ENCODE measurements at regions not wholly inside any gene's neighbourhood (a gene's known extent, or its start where the extent isn't known, plus 50 kb on each side); places are given as distances from the start of the nearest gene placed in this dataset.

GRCh38 chr21:28541371-28542112 is 451.1 kb downstream of the LTN1 start:
- no peak for DNase-seq (ENCODE audit: extremely low read depth in 1 of 2, low read depth in 1 of 2)

GRCh38 chr21:28540514-28540913 is 452.2 kb downstream of the LTN1 start:
- no peak for DNase-seq (ENCODE audit: extremely low read depth in 1 of 2, low read depth in 1 of 2)

DNA sequence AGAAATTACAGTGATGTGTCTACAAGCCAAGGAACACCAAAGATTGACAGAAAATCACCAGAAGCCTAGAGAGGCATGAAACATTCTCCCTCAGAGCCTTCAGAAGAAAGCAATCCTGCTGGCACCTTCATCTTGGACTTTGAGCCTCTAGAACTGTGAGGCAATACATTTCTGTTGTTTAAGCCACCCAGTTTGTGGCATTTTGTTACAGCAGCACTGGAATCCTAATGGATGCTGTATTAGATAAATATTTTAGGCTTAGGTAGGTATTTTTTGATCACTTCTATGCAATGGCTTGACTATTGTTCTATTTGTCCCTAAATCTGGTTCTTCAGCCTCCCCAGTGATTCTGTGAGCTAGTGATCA is 453.1 kb downstream of the LTN1 start:
- DNase-seq (ENCODE audit: extremely low read depth in 1 of 2, low read depth in 1 of 2), result no peak

DNA sequence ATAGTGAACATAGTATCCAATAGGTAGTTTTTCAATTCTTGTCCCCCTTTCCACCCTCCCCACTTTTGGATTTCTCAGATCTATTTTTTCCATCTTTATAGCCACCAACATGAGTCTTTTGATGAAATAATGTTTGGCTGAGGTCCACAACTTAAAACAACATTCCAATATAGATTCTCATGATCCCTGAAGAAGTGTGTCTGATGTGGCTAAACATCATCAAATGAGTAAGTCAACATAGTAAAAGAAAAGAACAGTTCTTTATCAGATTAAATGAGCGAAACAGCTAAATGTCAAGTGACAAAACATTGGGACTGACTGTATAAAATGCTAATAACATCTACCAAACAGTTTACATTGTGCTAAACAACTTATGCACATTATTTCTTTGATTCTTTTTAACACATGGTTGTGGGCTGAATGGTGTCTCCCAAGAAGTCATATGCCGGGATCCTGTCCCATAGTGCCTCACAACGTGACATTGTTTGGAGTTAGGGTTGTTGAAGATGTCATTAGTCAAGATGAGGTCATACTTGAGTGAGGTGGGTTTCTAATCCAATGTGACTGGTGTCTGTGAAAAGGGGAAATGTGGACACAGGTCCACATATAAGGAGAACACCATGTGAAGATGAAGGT is 453.6 kb downstream of the LTN1 start:
- no peak for DNase-seq (ENCODE audit: extremely low read depth in 1 of 2, low read depth in 1 of 2)

- no peak for DNase-seq (ENCODE audit: extremely low read depth in 1 of 2, low read depth in 1 of 2)
Measured at GRCh38 chr21:28537371-28538079, 455.2 kb downstream of the LTN1 start.

GRCh38 chr21:28532446-28532845 is 460.2 kb downstream of the LTN1 start:
- DNase-seq (ENCODE audit: extremely low read depth in 1 of 2, low read depth in 1 of 2), result no peak

- DNase-seq (ENCODE audit: extremely low read depth in 1 of 2, low read depth in 1 of 2), result no peak
Measured at GRCh38 chr21:28523367-28523766, 469.3 kb downstream of the LTN1 start.

DNA sequence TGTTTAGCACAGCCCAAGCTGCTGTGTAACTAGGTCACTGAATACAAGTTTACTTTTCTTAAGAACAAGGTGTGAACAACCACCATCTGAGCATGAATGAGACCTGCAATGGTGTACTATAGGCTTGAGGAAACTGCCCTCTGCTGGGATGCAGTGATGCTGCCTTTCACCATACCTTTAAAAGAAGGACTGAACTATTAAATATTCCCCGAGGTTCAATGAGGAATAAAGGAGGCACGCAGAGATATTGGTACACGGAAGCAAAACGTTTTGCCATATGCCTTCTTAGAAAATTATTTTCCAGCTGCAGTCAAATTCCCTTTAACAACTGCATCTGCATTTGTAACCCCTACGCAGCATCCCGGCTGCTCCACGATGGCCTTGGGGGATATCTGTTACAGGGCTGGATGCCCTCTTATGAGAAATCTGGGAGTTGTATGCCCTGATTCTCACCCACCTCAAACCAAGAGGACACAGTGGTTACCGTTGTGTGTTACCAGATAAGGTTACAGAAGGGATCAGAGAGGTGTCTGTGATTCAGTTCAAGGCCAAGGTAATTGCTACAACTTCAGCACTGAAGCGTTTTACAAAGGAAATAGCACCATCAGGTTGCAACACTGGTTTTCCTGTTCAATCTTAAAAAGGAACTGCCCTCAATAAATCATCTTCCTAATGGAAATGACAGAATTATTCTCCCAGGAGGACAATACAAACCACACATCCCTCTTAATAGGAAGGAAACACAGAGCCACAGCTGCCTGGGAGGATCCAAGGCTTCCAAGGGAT is 470.5 kb downstream of the LTN1 start:
- DNase-seq (ENCODE audit: extremely low read depth in 1 of 2, low read depth in 1 of 2), result no peak

DNA sequence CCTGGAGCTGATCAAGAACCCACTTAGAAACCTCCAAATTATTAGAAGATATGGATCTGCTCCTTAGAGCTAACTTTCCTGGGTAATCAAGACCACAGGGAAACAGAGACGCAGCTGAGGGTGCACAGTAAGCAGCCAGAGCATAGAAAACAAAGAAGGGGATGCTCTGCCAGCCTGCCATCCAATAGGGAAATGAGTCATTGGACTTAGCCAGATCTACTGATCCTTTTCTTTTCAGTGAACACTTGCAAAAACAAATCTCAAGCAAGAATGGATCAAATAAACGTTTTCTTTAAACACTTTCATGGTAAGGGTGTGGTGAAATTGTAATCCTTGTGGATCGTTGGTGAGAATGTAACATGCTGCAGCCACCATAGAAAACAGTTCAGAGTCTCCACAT is 474.0 kb downstream of the LTN1 start:
- no peak for DNase-seq (ENCODE audit: extremely low read depth in 1 of 2, low read depth in 1 of 2)

DNA sequence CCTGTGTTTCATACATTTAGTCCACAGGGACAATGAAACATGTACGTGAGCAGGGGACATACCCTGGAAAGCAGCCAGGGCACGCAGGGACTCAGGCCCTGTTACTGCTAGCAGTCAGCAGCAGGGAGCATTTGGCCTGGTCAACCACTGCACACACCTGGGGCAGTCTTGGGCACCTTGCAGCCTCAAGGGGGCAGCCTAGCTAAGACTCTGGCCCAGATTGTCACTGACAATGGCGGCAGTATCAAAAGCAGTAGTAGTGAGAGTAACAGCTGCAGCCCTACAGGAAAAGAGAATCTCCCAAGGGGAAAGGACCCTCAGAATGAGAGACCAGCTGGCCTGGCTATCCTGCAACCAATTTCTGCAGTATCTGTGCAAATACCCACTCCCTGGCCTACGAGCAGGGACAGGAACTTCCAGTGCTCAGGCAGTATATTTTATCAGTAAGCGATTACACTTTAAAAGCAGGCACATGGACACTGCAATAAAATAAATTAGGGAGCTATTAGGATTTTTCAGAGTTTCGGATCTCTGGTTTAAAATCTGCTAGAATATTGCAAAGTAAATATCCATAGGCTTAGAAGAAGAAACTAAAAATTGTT is 475.6 kb downstream of the LTN1 start:
- DNase-seq (ENCODE audit: extremely low read depth in 1 of 2, low read depth in 1 of 2), result peak; percentile 11 to 43

DNA sequence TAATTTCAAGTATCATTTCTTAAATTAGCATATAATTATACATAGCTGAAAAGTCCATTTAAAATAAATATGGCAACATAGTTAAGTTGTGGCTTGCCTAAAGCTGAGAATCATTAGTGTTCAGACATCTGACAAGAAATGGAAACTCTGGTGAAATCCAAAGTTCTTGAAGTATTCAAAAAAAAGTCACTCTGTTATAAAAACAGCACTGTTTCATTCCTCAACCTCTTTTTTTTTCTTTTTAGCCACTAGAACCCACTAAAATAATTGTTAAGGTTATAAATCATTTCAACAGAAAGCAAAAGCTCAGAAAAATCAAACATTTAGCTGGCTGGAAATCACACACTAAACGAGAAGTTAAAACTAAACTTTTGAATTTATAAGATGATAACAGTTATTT is 476.7 kb downstream of the LTN1 start:
- no peak for DNase-seq (ENCODE audit: extremely low read depth in 1 of 2, low read depth in 1 of 2)

DNA sequence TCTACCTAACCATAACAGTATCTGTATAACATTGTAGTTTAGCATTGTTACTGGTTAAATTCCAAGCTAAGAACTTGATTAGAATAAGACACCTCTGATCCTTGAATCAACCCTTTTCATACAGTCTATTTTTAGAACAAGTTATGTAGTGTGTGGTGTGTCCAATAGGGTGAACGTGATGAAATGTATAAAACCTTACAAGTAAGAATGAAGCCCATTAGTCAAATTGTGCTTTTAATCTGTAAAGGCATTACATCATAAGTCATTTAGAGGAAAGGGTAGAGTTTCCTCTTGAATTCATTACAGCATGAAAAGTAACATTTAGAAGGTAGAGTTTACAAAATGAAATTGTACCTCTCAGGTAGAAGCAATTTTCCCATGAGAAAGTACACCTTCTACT is 479.2 kb downstream of the LTN1 start:
- DNase-seq (ENCODE audit: extremely low read depth in 1 of 2, low read depth in 1 of 2), result no peak

GRCh38 chr21:28509031-28509430 is 483.6 kb downstream of the LTN1 start:
- DNase-seq (ENCODE audit: extremely low read depth in 1 of 2, low read depth in 1 of 2), result no peak

DNA sequence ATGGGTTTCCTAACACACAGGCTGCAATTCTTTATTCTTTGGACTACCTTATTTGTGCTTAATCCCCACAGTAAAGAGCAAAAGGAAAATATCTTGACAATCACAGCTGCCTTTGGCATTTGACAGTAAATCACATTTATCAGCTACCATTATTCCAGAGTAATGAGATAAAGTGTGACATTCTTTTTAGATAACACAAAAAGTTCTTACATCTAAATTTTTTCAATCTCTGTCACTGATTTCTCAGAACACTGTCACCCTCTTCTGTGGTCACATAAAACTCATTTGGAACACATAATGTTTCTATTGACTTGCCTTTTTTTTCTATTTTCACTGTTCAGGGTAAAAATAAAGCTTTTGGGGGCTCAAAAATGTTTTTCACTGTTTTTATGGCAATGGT is 484.6 kb downstream of the LTN1 start:
- DNase-seq (ENCODE audit: extremely low read depth in 1 of 2, low read depth in 1 of 2), result no peak

DNA sequence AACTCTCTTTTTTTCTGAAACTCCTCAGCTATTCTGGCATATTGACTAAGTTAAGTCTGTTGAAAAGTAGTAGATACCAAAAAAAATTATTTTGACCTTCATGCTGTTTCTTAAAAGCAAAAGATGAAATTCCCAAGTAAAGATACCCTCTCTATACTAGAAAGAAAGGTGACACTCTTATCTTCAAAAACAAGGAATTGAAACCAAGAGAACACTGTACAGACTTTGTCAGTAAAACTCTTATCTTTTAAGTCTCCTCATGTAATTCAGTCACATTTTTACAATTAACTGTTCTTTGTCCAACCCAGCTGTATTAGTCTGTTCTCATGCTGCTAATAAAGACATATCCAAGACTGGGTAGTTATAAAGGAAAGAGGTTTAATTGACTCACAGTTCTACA is 496.2 kb downstream of the LTN1 start:
- DNase-seq (ENCODE audit: extremely low read depth in 1 of 2, low read depth in 1 of 2), result no peak

DNA sequence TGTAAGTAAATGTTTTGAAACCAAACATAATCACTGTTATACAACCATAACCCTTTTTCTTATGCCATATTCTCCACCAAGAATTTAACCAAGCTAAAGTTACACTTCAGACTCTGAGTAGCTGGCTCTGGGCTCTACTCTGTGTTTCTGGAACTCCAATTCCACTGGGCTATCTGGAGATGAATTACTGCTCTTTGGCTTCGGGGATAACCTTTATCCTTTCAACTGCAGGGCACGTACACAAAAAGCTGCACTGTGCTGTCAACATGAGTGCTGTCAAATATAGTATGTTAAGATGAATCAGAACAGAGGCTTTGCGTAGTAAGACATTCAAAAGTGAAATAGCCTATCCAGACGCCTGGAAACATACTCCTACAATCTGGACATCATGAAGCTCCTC is 500.6 kb downstream of the LTN1 start:
- no peak for DNase-seq (ENCODE audit: extremely low read depth in 1 of 2, low read depth in 1 of 2)

GRCh38 chr21:28489821-28490350 is 502.8 kb downstream of the LTN1 start:
- no peak for DNase-seq (ENCODE audit: extremely low read depth in 1 of 2, low read depth in 1 of 2)

DNA sequence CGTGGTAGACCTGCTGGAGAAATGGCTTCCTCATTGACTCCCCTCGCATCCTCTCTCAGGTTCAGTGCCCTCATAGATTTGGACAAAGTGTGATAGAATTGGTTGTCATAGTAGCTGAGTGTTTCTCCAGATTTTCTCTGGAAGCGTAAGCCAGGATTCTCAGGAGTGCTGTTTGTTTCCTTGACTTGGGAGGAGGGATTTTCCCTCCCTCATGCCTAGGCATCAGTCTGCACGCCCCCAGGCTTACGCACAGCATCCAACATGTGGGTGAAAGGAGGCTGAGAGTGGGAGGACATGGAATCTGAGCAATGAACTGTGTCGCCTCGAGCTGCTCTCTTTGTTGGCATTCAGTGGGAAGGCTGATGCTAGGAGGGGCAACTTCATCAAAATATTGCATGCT is 503.5 kb downstream of the LTN1 start:
- no peak for DNase-seq (ENCODE audit: extremely low read depth in 1 of 2, low read depth in 1 of 2)

DNA sequence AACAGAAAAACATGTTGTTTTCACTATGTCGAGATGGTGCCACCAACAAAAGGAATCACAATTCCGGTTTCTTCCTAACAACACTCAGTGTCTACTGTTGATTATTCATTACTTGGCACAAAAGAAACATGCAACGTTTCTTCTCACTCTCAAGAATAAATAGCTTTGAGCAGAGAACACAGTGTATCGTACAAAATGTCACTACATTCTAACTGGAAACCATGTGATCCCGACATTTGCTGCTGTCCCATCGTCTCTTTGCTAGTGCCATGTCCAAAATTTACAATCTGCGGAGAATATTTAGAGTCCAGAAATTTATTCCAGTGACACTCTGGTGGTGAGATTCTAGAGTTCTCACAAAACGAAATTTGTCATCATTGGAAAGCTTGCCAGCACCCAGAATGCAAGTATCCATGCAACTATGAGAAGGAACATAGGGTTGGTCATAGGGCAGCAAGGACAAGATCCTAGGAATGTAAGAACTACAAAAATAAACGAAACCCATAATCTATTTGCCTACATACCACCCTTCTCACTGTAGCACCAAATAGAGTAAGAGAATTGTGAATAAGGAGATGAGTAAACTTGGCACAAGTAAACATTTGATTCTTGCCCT is 505.1 kb downstream of the LTN1 start:
- DNase-seq (ENCODE audit: extremely low read depth in 1 of 2, low read depth in 1 of 2), result no peak

GRCh38 chr21:28485301-28486022 is 507.2 kb downstream of the LTN1 start:
- DNase-seq (ENCODE audit: extremely low read depth in 1 of 2, low read depth in 1 of 2), result no peak
